ENCODE measurements at regions not wholly inside any gene's neighbourhood (a gene's known extent, or its start where the extent isn't known, plus 50 kb on each side); places are given as distances from the start of the nearest gene placed in this dataset.
"Not testable (repeated sequence)": the region's sequence is repeated elsewhere in the genome, so short reads cannot be mapped to it uniquely, and the experiment has no call there.

DNA sequence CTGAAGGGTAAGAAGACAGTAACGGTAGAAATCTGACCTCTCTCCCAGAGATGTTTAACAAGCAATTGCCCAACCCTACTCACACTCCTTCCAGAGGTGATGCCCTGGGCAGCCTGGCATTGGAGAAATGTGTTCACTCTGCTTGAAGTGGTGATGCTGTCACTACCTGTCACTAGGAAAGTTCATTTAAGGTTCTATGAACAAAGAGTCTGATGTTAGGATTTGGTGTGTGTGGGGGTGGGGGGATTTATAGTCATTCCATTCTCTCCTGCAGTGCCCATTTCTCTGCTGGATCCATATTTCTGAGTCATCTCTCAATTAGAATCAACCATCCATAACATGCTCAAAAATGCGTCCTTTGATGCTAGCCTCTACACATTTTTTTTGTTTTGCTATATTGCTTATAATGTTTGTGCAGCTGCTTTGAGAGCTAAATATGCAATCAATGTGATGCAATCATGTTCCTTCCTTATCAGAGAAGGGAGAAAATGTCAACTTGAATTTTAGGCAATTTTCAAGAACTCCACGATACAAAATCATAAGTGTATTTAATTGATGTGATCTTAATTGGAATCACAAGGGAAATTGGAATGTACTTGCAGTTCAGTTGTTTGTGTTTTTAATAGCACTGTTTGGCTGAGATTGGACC is 173.9 kb downstream of the DUSP10 start:
- in situ Hi-C loops (cut with HindIII; ENCODE audit: low pct_ligation_motif_present, low pct_unique_long_range_greater_than_20kb, low sequenced_read_pairs) = no loop called here
- DNase-seq = no peak

DNA sequence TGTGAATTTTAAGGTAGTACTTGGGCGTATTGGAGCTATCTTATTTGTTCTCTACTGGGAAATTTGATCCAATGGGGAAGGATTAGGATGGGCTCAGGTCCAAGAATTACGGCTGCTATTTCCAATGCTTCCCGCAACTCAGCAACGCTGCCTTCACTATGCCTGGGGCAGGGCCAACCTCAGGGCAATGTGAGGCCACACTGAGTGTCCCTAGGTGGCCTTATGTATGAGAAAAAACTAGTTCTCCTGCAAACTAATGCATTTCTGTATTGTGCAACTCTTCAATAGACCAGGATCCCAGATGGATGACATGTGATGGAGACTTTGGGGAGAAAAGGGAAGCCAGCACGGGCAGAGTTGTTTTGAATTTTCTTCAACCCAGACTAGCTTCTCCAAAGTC is 168.1 kb downstream of the DUSP10 start:
- no peak for DNase-seq
- in situ Hi-C loops (cut with HindIII; ENCODE audit: low pct_ligation_motif_present, low pct_unique_long_range_greater_than_20kb, low sequenced_read_pairs) = no loop called here

DNA sequence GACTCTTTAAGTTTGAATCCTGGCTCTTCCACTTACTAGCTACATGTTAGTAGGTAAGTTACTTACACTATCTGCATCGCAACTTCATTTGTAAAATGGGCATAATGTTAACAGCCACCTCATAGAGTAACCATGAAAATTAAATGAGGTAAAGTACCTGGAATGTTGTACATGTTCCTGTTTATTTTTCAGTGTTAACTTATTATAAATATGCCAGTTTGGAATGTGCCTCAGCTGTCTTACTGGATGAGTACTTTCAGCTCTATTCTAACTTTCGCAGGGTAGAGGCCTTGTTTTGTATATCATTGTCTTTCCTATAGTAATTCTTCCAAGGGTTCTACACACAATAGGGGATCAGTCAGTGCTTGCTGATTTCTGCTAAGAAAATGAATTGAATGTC is 167.4 kb downstream of the DUSP10 start:
- in situ Hi-C loops (cut with HindIII; ENCODE audit: low pct_ligation_motif_present, low pct_unique_long_range_greater_than_20kb, low sequenced_read_pairs) = no loop called here
- DNase-seq = no peak

DNA sequence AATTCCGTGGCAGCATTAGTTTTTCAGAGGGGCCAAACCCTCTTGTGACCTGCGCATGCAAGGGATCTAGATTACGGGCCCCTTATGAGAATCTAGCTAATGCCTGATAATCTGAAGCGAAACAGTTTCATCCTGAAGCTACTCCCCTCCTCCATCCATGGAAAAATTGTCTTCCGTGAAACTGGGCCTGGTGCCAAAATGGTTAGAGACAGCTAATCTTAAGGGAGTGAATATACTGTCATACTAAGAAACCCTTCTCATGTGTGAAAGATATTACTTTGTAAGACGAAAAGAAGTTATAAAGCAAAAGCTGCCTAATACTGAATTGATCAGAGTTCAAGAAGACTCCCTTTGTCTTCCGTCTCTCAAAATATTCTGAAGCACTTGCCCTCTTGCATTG is 166.3 kb downstream of the DUSP10 start:
- in situ Hi-C loops (cut with HindIII; ENCODE audit: low pct_ligation_motif_present, low pct_unique_long_range_greater_than_20kb, low sequenced_read_pairs) = no loop called here
- DNase-seq = no peak

DNA sequence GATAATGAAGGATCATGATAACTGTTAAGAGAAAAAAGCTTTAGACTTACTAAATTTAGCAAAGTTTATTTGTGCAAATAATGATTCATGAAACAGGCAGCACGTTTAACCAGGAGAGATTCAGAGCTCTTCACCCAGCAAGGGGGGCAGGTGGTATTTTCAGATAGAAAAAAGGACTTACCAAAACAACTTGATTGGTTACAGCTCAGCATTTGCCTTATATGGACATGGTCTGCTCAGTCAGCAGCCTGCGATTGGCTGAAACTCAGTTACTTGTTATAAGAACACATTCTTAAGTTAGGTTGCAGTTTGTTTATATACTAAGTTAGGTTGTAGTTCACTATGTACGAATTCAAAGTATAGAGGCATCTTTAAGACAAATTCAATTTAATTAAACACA is 165.6 kb downstream of the DUSP10 start:
- in situ Hi-C loops (cut with HindIII; ENCODE audit: low pct_ligation_motif_present, low pct_unique_long_range_greater_than_20kb, low sequenced_read_pairs) = no loop called here
- no peak for DNase-seq

DNA sequence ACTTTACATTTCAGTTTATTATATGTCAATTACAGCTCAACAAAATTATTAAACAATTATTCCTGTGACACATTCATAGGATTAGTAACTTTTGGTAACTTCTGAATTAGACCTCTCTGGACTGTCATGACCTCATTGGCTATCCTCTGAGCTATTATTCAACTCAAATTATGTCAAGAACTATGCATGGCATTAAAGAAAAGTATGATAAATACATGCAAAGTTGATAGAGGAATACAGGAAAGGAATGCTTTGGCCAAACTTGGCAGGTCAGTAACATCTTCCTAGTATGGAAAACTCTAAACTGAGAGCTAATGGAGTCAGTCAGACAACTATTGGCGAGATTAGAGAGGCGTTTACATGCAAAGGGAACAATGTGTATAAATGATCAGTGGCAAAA is 158.4 kb downstream of the DUSP10 start:
- in situ Hi-C loops (cut with HindIII; ENCODE audit: low pct_ligation_motif_present, low pct_unique_long_range_greater_than_20kb, low sequenced_read_pairs) = no loop called here
- DNase-seq = no peak

DNA sequence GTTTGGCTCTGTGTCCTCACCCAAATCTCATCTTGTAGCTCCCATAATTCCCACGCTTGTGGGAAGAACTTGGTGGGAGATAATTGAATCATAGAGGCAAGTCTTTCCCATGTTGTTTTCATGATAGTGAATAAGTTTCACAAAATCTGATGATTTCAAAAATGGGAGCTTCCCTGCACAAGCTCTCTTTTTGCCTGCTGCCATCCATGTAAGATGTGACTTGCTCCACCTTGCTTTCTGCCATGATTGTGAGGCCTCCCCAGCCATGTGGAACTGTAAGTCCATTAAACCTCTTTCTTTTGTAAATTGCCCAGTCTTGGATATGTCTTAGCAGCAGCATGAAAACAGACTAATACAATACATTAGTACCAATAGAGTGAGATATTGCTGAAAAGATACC is 154.9 kb downstream of the DUSP10 start:
- DNase-seq; in situ Hi-C loops (cut with HindIII; ENCODE audit: low pct_ligation_motif_present, low pct_unique_long_range_greater_than_20kb, low sequenced_read_pairs): not testable (repeated sequence)

DNA sequence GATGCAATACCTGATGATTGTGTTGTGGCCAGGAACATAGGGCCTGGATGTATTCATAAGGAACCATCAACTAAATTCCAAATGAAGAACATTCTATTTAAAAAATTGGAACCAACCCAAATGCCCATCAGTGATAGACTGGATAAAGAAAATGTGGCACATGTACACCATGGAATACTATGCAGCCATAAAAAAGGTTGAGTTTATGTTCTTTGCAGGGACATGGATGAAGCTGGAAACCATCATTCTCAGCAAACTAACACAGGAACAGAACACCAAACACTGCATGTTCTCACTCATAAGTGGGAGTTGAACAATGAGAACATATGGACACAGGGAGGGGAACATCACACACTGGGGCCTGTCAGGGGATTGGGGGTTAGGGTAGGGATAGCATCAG is 150.6 kb downstream of the DUSP10 start:
- DNase-seq; in situ Hi-C loops (cut with HindIII; ENCODE audit: low pct_ligation_motif_present, low pct_unique_long_range_greater_than_20kb, low sequenced_read_pairs): not testable (repeated sequence)

DNA sequence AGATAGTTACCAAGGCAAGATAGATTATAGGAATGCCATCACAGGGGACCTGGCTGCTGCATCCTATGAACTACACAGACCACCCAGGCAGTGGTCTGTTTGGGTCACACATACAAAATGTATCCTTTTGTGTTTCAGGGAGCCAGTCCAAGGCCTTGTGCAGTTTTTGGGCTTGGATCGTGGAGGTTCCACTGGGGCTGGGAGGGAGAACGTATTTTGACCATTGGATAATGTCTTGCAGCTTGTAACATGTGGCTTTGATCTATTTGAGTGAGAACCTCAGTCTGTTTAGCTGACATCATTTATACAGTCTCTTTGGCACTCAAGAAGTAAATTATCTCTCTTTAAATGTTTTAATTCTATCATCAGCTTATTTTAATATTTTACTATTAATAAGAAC is 147.3 kb downstream of the DUSP10 start:
- in situ Hi-C loops (cut with HindIII; ENCODE audit: low pct_ligation_motif_present, low pct_unique_long_range_greater_than_20kb, low sequenced_read_pairs) = no loop called here
- no peak for DNase-seq

DNA sequence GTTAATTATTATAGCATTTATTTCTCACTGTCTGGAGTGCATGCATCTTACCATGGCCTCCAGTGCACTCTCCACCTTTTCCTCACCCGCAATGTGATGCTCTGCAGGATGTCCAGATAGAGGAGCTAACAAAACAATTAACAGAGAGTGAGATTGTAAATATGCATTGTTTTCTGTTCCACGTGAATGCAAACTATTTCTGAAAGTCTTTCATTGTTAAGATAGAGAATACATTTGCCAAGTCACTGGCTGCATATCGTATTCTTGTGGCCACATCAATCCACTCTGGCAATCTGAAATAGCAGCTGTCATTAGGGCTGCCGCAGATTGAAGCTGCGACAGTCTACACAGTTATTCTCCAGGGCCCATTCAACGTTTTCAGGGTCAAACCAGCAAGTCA is 143.8 kb downstream of the DUSP10 start:
- in situ Hi-C loops (cut with HindIII; ENCODE audit: low pct_ligation_motif_present, low pct_unique_long_range_greater_than_20kb, low sequenced_read_pairs) = no loop called here
- DNase-seq = no peak

DNA sequence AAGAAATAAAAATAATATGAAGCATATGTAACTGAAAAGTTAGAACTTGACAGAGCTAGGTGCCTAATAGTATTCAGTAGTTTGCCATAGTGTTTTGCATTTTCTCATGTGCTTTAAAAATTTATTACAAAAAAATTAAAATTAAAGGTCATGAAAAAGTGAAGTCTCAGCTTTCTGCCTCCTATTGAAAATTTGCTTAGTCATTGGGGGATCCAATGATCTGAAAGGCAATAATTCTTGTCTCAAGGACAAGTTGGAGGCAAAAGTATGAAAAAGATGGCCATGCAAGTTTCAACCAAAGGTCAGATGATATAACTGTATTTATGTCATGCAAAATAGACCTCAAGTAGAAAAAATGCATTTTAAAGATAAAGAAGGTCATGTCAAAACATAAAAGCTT is 140.7 kb downstream of the DUSP10 start:
- no peak for DNase-seq
- in situ Hi-C loops (cut with HindIII; ENCODE audit: low pct_ligation_motif_present, low pct_unique_long_range_greater_than_20kb, low sequenced_read_pairs) = no loop called here

DNA sequence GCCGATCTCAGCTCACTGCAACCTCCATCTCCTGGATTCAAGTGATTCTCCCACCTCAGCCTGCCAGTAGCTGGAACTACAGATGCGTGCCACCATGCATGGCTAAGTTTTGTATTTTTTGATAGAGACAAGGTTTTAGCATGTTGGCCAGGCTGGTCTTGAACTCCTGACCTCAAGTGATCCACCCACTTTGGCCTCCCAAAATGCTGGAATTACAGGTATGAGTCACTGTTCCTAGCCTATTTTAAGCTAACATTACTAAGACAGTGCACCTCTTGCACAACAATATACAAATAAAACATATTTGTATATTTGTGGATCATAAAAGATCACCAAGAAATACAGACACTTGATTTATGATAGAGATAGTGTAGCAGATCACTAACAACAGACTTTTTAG is 139.1 kb downstream of the DUSP10 start:
- DNase-seq = no peak
- in situ Hi-C loops (cut with HindIII; ENCODE audit: low pct_ligation_motif_present, low pct_unique_long_range_greater_than_20kb, low sequenced_read_pairs) = no loop called here

DNA sequence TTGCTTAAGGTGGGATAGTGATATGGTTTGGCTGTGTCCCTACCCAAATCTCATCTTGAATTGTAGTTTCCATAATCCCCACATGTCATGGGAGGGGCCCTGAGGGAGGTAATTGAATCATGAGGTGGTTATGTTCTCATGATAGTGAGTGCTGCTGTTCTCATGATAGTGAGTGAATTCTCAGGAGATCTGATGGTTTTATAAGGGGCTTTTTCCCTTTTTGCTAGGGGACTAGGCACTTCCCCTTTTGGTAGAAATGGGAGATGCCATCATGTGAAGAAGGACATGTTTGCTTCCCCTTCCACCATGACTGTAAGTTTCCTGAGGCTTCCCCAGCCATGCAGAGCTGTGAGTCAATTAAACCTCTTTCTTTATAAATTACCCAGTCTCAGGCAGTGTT is 137.5 kb downstream of the DUSP10 start:
- in situ Hi-C loops (cut with HindIII; ENCODE audit: low pct_ligation_motif_present, low pct_unique_long_range_greater_than_20kb, low sequenced_read_pairs); DNase-seq: not testable (repeated sequence)

DNA sequence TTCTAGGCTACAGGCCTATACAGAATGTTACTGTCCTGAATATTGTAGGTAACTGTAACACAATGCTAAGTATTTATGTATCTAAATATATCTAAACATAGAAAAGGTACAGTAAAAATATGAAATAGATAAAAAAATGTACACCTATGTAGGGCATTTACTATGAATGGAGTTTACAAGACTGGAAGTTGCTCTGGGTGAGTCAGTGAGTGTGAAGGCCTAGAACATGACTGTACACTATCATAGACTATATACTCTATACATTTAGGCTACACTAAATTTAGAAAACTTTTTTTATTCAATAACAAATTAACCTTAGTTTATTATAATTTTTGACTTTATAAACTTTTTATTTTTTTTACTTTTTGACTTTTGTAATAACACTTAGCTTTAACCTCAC is 136.9 kb downstream of the DUSP10 start:
- in situ Hi-C loops (cut with HindIII; ENCODE audit: low pct_ligation_motif_present, low pct_unique_long_range_greater_than_20kb, low sequenced_read_pairs) = no loop called here
- DNase-seq = no peak

DNA sequence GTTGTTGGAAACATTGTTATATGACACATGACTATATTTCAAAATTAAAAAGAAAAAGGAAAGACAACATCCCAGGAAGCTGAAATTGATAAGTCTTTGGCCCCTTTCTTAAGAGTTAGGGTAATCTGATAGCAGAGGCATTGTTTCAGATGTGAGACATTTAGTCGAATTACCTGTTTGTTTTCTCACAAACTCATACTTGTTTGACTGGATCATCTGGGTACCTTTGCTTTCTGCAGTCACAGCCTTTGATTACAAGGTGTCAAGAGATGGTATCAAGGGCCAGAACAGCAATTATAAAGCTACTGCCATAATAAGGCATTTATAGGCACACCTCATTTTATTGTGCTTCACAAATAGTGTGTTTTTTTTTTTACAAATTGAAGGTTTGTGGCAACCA is 136.3 kb downstream of the DUSP10 start:
- in situ Hi-C loops (cut with HindIII; ENCODE audit: low pct_ligation_motif_present, low pct_unique_long_range_greater_than_20kb, low sequenced_read_pairs) = no loop called here
- DNase-seq = no peak

DNA sequence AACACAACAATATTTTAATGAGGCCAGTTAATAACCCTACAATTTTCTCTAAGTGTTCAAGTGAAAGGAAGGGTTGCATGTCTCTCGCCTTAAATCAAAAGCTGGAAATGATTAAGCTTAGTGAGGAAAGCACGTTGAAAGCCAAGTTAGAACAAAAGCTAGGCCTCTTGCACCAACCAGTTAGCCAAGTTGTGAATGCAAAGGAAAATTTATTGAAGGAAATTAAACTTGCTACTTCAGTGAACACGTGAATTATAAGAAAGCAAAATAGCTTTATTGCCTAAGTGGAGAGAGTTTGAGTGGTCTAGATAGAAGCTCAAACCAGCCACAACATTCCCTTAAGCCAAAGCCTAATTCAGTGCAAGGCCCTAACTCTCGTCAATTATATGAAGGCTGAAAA is 135.6 kb downstream of the DUSP10 start:
- no peak for DNase-seq

DNA sequence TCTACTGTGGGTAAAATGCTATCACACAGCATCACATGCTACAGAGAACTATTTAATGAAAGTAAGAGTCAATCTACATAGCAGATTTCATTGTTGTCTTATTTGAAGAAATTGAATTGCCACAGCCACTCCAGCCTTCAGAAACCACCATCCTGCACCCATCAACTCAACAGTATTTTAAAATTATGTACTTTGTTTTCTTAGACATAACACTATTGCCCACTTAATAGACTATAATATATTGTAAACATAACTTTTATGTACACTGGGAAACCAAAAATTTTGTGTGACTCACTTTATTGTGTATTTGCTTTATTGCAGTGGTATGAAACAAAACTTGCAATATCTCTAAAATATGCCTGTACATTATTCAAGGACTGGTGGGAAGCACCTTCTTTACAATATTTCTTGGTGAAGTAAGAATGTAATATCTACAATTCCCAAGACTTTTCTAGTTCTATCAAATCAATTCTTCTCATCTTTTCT is 133.0 kb downstream of the DUSP10 start:
- in situ Hi-C loops (cut with HindIII; ENCODE audit: low pct_ligation_motif_present, low pct_unique_long_range_greater_than_20kb, low sequenced_read_pairs) = no loop called here
- no peak for DNase-seq

More for the DNA sequence above, 135.6 kb downstream of the DUSP10 start:
- in situ Hi-C loops (cut with HindIII; ENCODE audit: low pct_ligation_motif_present, low pct_unique_long_range_greater_than_20kb, low sequenced_read_pairs) = no loop called here

DNA sequence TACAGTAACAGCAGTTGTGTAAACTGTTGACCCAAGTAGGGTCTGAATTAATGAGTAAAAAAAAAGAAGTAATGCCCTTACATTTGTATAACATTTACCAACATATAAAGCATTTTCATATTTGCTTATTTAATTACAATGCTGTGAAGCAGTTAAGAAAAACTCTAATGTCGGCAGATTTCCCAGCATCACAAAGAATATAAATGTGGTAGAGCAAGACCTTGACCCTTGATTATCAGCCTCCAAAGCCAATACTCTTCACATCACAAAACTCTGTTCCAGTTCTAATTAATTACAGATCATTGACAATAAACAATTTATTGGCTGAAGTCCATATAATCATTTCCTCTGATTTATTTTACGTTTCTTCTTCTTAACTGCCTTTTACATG is 130.2 kb downstream of the DUSP10 start:
- no peak for DNase-seq
- in situ Hi-C loops (cut with HindIII; ENCODE audit: low pct_ligation_motif_present, low pct_unique_long_range_greater_than_20kb, low sequenced_read_pairs) = no loop called here

DNA sequence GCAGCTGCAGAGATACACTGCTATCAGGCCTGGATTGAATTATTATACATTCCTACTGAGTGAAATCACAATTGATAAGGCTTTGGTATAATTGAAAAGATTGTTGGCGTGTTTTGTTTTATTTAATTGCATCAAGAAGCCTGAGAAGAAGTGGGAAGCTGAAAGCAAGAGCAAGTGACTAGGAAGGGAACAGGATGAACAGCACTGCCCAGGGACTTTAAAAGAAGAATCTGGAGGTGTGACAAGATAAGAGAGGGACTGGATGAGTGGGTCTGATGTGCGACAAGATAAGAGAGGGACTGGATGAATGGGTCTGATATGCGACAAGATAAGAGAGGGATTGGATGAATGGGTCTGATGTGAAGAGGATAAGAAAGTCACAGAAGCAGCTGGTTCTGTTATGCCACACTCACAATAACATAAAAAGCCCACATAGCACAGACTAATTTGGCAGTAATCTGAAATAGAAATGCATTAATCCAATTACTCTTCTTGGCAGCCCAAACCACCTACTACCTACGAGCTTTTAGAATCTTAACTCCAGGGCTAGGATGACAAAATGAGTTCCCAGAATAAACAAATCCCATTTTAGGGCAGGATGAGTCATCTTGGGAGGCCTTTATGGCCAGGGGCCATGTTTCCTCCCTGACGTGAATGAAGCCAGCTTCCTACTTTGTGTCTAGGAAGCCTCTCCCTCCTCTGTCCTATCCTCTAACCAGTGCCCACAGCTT is 129.7 kb downstream of the DUSP10 start:
- in situ Hi-C loops (cut with HindIII; ENCODE audit: low pct_ligation_motif_present, low pct_unique_long_range_greater_than_20kb, low sequenced_read_pairs) = no loop called here

More for the DNA sequence above, 129.7 kb downstream of the DUSP10 start:
- no peak for DNase-seq

All from ACHN (cell line).